NCI-H187 (cell line): ENCODE measurements at regions not wholly inside any gene's neighbourhood (a gene's known extent, or its start where the extent isn't known, plus 50 kb on each side); places are given as distances from the start of the nearest gene placed in this dataset.
"Not testable (repeated sequence)": the region's sequence is repeated elsewhere in the genome, so short reads cannot be mapped to it uniquely, and the experiment has no call there.

ENCODE experiments used
- DNase-seq, 2 experiments: peaks; one replicate each; lab custom pipeline; 2025; lab: John Stamatoyannopoulos, UW

DNA sequence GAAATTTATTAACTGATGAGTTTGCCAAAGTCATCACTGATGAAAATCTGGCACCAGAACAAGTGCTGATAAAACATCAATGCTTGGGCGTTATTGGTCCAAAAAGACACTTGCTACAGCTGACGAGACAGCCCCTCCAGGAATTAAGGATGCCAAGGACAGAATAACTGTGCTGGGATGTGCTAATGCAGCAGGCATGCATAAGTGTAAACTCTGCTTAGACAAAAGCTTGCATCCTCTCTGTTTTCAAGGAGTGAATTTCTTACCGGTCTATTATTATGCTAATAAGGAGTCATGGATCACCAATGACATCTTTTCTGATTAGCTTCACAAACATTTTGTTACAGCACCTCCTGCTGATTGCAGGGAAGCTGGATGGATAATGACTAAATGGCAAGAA, 402.0 kb downstream of the LTN1 start:
- no peak for DNase-seq

- no peak for DNase-seq
Observed at GRCh38 chr21:28590026-28590425, 402.7 kb downstream of the LTN1 start.

GRCh38 chr21:28588997-28589396, 403.7 kb downstream of the LTN1 start:
- no peak for DNase-seq

DNA sequence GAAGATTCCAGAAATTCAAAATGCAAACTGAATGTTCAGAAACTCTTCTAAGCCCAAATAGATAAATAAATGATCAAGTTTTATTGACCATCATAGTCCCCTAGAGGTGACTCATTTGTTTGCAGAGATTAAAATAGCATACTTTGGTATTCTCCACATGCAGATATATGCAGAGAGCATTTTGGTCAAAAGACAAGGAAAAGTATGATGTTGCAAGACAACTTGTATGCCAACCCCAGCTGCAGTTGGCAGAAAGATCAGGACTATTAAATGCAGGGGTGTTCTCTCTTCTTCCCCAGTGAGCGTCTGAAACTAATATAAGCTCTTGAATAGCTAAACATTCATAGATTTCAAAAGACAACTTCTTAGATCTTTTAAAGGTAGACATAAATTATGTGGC, 404.9 kb downstream of the LTN1 start:
- DNase-seq = no peak

GRCh38 chr21:28581976-28582375, 410.7 kb downstream of the LTN1 start:
- no peak for DNase-seq

DNA sequence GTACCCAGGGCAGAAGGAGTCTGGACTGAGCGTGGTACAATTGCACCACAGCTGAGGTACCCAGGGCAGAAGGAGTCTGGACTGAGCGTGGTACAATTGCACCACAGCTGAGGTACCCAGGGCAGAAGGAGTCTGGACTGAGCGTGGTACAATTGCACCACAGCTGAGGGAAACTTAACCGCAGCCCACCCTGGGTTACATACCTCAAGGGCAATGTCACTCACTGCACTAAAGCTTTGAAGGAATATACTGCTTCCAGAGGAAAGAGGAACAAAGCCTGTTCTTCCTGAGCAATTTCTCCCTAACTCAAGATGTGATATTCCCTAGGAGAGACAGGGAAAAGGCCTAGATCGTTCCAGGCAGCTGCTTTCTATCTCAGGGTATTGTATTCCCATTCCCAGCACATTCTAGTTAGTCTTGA, 411.4 kb downstream of the LTN1 start:
- not testable (repeated sequence) for DNase-seq

DNA sequence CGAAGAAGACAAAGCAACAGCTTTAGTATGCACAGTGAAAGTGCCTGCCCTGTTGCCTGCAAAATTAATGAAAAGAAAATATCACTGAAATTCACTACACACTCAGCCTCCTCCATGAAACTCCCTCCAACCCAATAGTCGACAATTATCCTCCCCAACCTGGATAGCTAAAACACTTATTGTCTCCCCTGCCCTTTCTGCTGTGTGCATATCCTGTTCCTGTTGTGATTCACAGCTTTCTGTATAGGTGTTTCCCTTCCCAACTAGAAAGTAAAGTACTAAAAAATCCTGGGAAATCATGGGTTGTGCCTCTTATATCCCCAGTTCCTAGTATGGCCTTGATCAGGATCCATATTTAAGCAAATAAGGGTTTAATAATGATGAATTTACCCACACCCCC, 412.1 kb downstream of the LTN1 start:
- no peak for DNase-seq

DNA sequence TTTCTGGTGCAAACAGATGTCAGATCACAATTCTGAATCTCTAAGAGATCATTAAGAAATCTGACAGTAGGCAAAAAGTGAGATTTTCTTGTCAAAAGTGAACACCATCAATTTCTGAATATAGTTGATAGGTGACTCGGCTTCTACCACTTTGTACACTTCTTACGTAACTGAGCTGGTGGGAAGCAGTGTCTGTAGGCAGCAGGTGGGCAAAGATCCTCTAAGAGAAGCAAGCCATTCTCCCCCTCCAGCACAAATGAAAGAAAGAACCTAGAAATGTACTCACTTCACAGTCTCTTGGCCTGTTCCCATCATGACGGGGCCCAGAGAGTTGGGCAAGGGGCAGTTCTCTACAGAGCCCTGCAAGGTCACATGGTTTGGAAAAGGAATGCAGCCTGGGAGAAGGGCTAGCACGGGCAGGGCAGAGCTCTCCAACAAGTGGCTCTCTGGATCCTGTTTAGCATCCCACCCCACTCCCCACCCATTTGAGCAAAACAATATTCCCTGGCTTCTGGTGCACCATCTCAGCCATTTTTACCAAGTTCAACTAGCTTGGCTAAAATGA, 412.6 kb downstream of the LTN1 start:
- DNase-seq = no peak

- DNase-seq = no peak
Observed at GRCh38 chr21:28568692-28569091, 424.0 kb downstream of the LTN1 start.

DNA sequence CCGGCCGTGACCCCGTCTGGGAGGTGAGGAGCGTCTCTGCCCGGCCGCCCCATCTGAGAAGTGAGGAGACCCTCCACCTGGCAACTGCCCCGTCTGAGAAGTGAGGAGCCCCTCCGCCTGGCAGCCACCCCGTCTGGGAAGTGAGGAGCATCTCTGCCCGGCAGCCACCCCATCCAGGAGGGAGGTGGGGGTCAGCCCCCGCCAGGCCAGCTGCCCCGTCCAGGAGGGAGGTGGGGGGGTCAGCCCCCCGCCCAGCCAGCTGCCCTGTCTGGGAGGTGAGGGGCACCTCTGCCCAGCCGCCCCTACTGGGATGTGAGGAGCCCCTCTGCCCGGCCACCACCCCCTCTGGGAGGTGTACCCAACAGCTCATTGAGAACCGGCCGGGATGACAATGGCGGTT, 428.7 kb downstream of the LTN1 start:
- DNase-seq = not testable (repeated sequence)

GRCh38 chr21:28561772-28562171, 430.9 kb downstream of the LTN1 start:
- DNase-seq = no peak

DNA sequence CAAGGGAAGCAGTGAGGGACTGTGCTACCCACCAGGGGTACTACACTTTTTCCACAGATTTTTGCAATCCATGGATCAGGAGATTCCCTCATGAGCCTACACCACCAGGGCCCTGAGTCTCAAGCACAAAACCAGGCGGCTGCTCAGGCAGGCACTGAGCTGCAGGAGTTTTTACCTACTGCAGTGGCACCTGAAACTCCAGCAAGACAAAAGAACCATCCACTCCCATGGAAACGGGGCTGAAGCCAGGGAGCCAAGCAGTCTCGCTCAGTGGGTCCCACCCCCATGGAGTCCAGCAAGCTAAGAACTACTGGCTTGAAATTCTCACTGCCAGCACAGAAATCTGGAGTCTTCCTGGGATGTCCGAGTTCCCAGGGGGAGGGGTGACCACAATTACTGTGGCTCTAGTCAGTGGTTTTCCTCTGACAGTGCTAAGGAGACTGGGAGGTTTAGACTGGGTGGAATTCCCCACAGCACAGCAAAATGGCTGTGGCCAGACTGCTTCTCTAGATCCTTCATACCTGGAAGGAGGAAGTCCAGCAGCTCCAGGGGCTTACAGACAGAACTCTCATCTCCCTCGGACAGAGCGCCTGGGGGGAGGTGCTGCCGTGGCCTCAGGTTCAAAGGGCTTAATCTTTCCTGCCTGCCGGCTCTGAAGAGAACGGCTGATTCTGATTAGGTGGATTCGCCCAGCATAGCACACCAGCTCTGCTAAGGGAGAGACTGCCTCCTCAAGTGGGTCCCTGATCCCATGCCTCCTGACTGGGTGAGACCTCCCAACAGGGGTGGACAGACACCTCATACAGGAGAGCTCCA, 437.8 kb downstream of the LTN1 start:
- DNase-seq = no peak

DNA sequence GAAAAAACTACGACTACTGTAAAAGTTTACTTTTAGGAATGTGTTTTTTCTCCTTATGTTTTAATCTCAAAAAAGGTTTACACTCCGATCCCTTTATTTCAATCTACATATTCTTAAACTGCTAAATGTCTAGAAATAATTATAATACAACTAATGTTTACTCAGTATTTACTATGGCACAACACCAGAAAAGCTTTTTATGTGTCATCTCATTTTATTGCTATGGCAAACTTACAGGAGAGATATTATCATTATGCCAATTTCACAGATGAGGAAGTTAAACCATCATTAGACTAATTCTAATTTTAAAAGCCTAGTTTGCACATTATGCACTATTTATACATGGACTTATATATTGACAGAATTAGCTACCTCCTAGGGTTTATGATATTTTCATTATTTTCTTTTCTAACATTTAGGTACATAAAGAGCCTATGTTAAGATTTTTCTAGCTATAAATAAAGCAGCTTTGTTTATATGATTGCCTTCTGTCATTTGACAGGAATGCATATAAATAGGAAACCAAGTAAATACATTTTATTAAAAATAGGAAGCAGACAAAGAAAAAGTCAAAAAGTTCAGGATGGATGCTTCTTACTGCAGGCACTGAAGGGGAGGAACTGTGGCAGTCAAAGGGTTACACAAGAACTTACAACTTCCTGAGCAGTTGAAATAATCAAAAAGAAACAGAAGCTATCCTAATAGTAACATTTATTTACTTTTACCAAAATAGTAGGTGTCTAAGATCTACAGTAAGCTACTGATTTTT, 442.4 kb downstream of the LTN1 start:
- DNase-seq = no peak

GRCh38 chr21:28548291-28548690, 444.4 kb downstream of the LTN1 start:
- no peak for DNase-seq

GRCh38 chr21:28547766-28548165, 444.9 kb downstream of the LTN1 start:
- no peak for DNase-seq

GRCh38 chr21:28543975-28544374, 448.7 kb downstream of the LTN1 start:
- DNase-seq = no peak

DNA sequence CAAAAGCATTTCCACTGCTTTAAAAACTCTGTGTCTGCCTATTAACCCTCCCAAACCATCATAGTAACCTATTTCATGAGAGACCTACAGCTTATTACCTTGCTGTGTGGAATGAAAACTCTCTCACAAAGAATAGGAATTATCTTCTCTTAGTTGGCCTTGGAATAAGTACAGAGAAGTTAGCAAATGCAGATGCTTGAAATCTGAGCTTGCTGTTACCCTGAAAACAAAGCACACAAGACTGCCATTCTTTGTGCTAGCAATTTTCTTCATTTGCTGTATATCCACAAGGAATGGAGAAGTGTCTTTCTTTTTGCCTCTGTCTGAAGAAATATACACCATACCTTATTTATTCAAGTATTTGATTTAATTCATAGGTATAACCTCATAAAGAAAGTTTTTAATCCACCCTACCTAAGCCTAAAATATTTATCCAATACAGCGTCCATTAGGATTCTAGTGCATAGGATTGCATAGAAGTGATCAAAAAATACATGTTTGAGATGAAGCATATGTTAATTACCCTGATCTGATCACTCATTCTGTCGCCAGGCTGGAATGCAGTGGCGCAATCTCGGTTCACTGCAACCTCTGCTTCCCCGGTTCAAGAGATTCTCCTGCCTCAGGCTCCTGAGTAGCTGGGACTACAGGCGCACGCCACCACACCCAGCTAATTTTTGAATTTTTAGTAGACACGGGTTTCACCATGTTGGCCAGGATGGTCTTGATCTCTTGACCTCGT, 451.1 kb downstream of the LTN1 start:
- DNase-seq = no peak

DNA sequence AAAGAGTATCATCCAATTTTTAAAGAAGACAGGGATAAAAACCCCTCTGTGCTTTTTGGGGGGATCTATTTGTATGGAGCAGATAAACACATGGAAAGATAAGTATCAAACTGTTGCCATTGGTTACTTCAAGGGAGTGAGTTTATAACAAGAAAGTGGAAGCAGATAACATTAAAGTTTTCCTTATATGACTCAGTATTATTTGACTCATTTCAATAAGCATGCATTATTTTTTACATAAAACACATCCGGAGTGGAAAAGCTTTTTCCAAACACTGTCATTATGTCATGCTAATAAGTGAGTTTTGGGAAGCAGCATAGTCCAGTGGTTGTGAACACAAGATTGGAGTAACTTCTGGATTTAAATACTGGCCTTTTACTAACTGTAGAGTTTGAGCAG, 452.2 kb downstream of the LTN1 start:
- no peak for DNase-seq

DNA sequence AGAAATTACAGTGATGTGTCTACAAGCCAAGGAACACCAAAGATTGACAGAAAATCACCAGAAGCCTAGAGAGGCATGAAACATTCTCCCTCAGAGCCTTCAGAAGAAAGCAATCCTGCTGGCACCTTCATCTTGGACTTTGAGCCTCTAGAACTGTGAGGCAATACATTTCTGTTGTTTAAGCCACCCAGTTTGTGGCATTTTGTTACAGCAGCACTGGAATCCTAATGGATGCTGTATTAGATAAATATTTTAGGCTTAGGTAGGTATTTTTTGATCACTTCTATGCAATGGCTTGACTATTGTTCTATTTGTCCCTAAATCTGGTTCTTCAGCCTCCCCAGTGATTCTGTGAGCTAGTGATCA, 453.1 kb downstream of the LTN1 start:
- no peak for DNase-seq

DNA sequence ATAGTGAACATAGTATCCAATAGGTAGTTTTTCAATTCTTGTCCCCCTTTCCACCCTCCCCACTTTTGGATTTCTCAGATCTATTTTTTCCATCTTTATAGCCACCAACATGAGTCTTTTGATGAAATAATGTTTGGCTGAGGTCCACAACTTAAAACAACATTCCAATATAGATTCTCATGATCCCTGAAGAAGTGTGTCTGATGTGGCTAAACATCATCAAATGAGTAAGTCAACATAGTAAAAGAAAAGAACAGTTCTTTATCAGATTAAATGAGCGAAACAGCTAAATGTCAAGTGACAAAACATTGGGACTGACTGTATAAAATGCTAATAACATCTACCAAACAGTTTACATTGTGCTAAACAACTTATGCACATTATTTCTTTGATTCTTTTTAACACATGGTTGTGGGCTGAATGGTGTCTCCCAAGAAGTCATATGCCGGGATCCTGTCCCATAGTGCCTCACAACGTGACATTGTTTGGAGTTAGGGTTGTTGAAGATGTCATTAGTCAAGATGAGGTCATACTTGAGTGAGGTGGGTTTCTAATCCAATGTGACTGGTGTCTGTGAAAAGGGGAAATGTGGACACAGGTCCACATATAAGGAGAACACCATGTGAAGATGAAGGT, 453.6 kb downstream of the LTN1 start:
- no peak for DNase-seq

DNA sequence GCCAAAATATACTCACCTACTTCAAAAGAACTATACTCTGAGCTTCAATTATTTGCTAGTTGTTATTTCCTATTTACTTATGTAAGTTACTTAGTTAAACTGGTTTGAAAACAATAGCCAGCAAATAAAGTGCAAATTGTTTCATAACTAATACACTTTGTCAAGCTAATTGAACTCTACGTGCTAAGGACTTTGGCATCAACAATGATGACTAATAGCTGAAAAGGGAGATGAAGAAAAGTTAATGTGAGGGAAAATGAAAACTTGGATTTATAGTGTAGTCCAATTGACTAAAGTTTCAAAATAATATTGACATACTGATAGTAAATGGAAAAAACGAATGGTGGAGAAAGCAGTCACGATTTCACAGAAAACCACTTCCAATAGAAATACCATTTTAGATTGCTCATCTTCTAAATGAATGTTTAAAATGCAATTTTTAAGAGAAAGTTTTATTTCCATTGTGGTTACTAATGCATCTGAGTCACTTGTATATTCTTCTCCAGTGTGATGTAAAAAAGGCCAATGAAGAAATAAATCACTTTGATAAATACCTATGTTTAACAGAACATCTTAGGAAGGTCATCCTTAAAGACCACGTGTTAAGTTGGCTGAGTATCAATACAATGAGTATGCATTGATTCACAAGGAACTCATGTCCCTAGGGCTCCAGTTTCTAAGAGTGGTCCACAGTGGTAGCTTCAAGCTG, 455.2 kb downstream of the LTN1 start:
- DNase-seq = no peak
